ENCODE measurements at regions not wholly inside any gene's neighbourhood (a gene's known extent, or its start where the extent isn't known, plus 50 kb on each side); places are given as distances from the start of the nearest gene placed in this dataset.
"Not testable (repeated sequence)": the region's sequence is repeated elsewhere in the genome, so short reads cannot be mapped to it uniquely, and the experiment has no call there.

DNA sequence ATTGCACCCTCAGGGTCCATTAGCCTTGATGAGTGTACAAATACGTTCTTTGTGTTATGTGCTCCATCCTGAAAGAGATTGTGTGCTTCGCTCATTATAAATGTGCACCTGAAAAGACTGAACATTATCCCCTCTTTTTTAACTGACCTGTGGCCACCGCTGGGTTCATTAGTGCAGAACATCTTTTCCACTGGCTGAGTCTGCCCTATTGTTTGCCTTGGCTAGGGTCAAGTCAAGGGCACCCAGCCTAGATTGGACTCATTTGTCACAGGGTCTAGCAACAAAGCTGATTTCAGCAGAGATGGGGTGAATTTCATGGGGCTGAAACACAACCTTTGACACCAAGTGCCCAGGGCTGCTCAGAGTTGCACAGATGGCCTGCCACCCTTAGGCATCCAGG lies 764.1 kb upstream of the ARRDC3 start:
- 27 to 43% methylated on average over 3 of the region's 3 CpGs for WGBS, 2 donors
- intact Hi-C loops (cut with DNase I) = no loop called here
- H3K4me3 ChIP-seq = no peak overlapping the region
- DNase-seq (no peak), FAIRE-seq (no peak), ATAC-seq (peak in 1 of 4 donors; percentile 14)
- H3K36me3 ChIP-seq = no peaks in the 10 kb centered on the region
- no peaks in the 10 kb centered on the region for H3K27me3 ChIP-seq
- no peaks in the 10 kb centered on the region for H3K4me1 ChIP-seq
- TF ChIP-seq, protein P1, sequence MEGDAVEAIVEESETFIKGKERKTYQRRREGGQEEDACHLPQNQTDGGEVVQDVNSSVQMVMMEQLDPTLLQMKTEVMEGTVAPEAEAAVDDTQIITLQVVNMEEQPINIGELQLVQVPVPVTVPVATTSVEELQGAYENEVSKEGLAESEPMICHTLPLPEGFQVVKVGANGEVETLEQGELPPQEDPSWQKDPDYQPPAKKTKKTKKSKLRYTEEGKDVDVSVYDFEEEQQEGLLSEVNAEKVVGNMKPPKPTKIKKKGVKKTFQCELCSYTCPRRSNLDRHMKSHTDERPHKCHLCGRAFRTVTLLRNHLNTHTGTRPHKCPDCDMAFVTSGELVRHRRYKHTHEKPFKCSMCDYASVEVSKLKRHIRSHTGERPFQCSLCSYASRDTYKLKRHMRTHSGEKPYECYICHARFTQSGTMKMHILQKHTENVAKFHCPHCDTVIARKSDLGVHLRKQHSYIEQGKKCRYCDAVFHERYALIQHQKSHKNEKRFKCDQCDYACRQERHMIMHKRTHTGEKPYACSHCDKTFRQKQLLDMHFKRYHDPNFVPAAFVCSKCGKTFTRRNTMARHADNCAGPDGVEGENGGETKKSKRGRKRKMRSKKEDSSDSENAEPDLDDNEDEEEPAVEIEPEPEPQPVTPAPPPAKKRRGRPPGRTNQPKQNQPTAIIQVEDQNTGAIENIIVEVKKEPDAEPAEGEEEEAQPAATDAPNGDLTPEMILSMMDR (IDR thresholded peaks at IDR 0.05) = no peak
- H3K27ac ChIP-seq = no peak overlapping the region
- no peaks in the 10 kb centered on the region for H3K9me3 ChIP-seq

DNA sequence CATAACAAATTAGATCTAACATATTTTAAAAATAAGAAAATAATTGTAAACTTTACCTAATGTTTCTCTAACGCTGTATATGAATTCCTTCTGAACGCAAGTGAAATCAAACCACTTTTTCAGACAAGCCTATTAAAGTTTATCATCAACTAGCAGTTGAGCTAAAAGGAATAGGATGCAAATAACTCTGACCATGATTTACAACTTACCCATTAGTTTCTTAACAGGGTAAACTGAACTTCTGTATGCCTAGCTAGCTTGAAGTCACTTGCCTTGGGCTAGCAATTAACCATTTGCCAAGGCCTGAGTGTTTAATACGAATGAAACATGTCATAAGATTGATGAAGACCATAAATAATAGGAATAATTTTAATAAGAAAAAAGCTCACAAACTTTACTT lies 762.7 kb upstream of the ARRDC3 start:
- Histone ChIP-seq H3K27me3 (no peaks in the 10 kb centered on the region), H3K36me3 (no peaks in the 10 kb centered on the region), H3K4me3 (no peak overlapping the region), H3K27ac (no peak overlapping the region), H3K9me3 (no peaks in the 10 kb centered on the region), H3K4me1 (no peaks in the 10 kb centered on the region)
- intact Hi-C loops (cut with DNase I) = no loop called here
- ATAC-seq = no peak
- 48 to 54% methylated on average over 3 of the region's 3 CpGs for WGBS, 2 donors
- no peak for DNase-seq
- TF ChIP-seq, protein P1 (IDR thresholded peaks at IDR 0.05) = no peak
- no peak for FAIRE-seq

DNA sequence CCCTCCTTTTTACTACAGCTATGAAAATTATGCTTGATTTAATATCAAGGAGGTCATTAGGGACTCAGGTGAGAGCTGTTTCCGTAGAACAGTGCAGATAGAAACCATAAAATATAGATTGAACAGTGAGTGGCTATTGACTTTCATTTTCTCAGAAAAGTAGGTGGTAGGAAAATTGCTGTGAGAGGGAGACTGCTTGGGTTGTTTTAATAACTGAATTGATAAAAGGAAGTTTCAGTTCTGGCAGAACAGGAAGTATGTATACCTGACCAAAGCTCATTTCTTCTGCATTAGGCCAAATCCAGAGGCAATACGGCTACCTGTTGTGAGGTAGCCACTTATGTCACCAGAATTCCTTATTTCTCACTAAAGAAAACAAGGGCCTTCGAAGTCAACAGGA lies 761.7 kb upstream of the ARRDC3 start:
- WGBS, 2 donors = 43 to 60% methylated on average over 3 of the region's 3 CpGs
- H3K4me3 ChIP-seq = no peak overlapping the region
- ATAC-seq = no peak
- no peaks in the 10 kb centered on the region for H3K27me3 ChIP-seq
- no peaks in the 10 kb centered on the region for H3K36me3 ChIP-seq
- no peak for FAIRE-seq
- H3K4me1 ChIP-seq = no peaks in the 10 kb centered on the region
- no peak for DNase-seq
- intact Hi-C loops (cut with DNase I) = no loop called here
- TF ChIP-seq, protein P1 (IDR thresholded peaks at IDR 0.05) = no peak
- no peaks in the 10 kb centered on the region for H3K9me3 ChIP-seq
- no peak overlapping the region for H3K27ac ChIP-seq

DNA sequence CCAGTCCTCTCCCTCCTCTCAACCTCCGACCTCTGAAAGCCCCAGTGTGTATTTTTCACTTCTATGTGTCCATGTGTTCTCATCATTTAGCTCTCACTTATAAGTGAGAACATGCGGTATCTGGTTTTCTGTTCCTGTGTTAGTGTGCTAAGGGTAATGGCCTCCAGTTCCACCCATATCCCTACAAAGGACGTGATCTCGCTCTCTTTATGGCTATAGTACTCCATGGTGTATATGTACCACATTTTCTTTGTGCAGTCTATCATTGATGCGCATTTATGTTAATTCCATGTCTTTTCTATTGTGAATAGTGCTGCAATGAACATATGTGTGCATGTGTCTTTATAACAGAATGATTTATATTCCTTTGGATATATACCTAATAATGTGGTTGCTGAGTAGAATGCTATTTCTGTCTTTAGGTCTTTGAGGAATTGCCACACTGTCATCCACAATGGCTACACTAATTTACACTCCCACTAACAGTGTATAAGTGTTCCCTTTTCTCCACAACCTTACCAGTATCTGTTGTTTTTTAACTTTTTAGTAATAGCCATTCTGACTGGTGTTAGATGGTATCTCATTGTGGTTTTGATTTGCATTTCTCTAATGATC lies 749.3 kb upstream of the ARRDC3 start:
- H3K9me3 ChIP-seq; intact Hi-C loops (cut with DNase I); DNase-seq; H3K27ac ChIP-seq; FAIRE-seq; H3K4me1 ChIP-seq; H3K4me3 ChIP-seq; H3K27me3 ChIP-seq; ATAC-seq; H3K36me3 ChIP-seq: not testable (repeated sequence)
- WGBS, 2 donors = 64 to 69% methylated on average over 5 of the region's 5 CpGs

DNA sequence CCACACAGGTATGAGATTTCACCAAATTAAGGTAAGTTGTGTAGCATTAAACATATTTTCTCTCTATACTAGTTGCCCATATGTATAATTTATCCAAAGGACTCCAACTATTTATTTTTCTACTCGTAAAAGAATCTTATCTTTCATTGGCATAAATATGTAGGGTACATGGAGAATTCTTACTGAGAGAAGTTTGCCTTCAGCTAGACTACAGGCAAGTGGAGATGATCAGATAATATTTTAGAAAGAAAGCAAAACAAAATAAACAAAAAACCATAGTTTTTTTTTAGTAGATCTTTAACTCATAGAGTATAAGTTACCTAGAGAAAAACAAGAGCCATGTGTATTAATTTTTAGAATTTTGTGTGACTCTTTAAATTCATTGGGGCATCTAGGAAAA lies 743.1 kb upstream of the ARRDC3 start:
- intact Hi-C loops (cut with DNase I) = no loop called here
- Histone ChIP-seq H3K27me3 (no peaks in the 10 kb centered on the region), H3K27ac (no peak overlapping the region), H3K36me3 (no peaks in the 10 kb centered on the region), H3K4me3 (no peak overlapping the region), H3K9me3 (no peaks in the 10 kb centered on the region), H3K4me1 (peaks cover 0 to 4% (median 0%) of the 10 kb centered on the region in 3 donors)
- WGBS, 2 donors = 38 to 67% methylated on average over 1 of the region's 1 CpG
- FAIRE-seq = no peak
- no peak for ATAC-seq
- no peak for DNase-seq
- TF ChIP-seq, protein P1 (IDR thresholded peaks at IDR 0.05) = no peak
